Fibroblast of lung (primary cell): ENCODE measurements at regions not wholly inside any gene's neighbourhood (a gene's known extent, or its start where the extent isn't known, plus 50 kb on each side); places are given as distances from the start of the nearest gene placed in this dataset.

Source experiments
- EZH2 ChIP-seq: IDR thresholded peaks from 2 replicates; pipeline ENCODE4 v1.5.1; 2012; ENCODE audit warnings: low read length, control low read depth, mild to moderate bottlenecking; ENCODE audit errors: missing control alignments
- TF ChIP-seq, protein P1 (sequence below), 2 donors: IDR thresholded peaks in 1 of 2; conservative IDR thresholded peaks in 1 of 2; 1 replicate in 1 of 2; 2 replicates in 1 of 2; pipeline ENCODE4 v1.5.1; 2011 to 2012; ENCODE audit warnings: low read length in 2 of 2, control low read depth in 1 of 2, inconsistent platforms in 1 of 2, low read depth in 1 of 2, mild to moderate bottlenecking in 1 of 2

DNA sequence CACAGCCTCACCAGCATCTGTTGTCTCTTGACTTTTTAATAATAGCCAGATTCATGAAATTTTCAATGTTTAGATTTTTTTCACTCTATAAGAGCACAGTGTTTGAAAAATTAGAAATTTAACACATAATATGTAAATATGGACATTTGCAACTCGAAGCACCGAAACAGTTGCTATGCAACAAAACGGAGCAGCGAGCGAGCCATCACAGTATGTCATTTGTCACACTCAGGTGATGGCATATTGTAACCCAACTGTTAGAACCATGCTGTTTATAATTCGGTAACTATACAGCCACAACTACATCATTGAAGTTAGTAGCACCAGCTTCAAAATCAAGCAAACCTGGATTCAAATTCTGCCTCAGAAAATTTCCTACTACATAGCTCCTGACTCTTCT is 410.8 kb downstream of the NPIPA8 start:
- TF ChIP-seq, protein P1, sequence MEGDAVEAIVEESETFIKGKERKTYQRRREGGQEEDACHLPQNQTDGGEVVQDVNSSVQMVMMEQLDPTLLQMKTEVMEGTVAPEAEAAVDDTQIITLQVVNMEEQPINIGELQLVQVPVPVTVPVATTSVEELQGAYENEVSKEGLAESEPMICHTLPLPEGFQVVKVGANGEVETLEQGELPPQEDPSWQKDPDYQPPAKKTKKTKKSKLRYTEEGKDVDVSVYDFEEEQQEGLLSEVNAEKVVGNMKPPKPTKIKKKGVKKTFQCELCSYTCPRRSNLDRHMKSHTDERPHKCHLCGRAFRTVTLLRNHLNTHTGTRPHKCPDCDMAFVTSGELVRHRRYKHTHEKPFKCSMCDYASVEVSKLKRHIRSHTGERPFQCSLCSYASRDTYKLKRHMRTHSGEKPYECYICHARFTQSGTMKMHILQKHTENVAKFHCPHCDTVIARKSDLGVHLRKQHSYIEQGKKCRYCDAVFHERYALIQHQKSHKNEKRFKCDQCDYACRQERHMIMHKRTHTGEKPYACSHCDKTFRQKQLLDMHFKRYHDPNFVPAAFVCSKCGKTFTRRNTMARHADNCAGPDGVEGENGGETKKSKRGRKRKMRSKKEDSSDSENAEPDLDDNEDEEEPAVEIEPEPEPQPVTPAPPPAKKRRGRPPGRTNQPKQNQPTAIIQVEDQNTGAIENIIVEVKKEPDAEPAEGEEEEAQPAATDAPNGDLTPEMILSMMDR (conservative IDR thresholded peaks at IDR 0.05 in 1 of 2, IDR thresholded peaks at IDR 0.05 in 1 of 2; ENCODE audit: low read depth in 1 of 2, low read length in 2 of 2), result no peak
- no peak for TF ChIP-seq EZH2
